Esophagus muscularis mucosa (tissue), 3 donors: ENCODE measurements at regions not wholly inside any gene's neighbourhood (a gene's known extent, or its start where the extent isn't known, plus 50 kb on each side); places are given as distances from the start of the nearest gene placed in this dataset.

ENCODE experiments used
- CTCF ChIP-seq, 3 experiments: fragments of 200-600 bp in 2 of 3; fragments of 450-650 bp in 1 of 3; sonication (generic) in 2 of 3; IDR thresholded peaks; one replicate each; pipeline ENCODE4 v1.5.1; 2017 to 2019; ENCODE audit warnings: antibody characterized with exemption in 3 of 3, mild to moderate bottlenecking in 2 of 3, moderate library complexity in 1 of 3
- POLR2A ChIP-seq: fragments of 450-650 bp; IDR thresholded peaks from one replicate; pipeline ENCODE4 v1.6.1; 2017; ENCODE audit warnings: antibody characterized with exemption, moderate library complexity, mild to moderate bottlenecking, low read depth

GRCh38 chr2:146918280-146918679 lies 926.5 kb upstream of the ACVR2A start:
- TF ChIP-seq CTCF (IDR thresholded peaks at IDR 0.05): no peak
- TF ChIP-seq POLR2A: no peak
